ENCODE measurements at regions not wholly inside any gene's neighbourhood (a gene's known extent, or its start where the extent isn't known, plus 50 kb on each side); places are given as distances from the start of the nearest gene placed in this dataset.
"Not testable (repeated sequence)": the region's sequence is repeated elsewhere in the genome, so short reads cannot be mapped to it uniquely, and the experiment has no call there.

- no peak for DNase-seq (ENCODE audit: low read depth in 3 of 3)
Measured at GRCh38 chr17:70924776-70925175, 755.4 kb downstream of the KCNJ2 start.

- no peak for DNase-seq (ENCODE audit: low read depth in 3 of 3)
Measured at GRCh38 chr17:70929226-70929625, 759.9 kb downstream of the KCNJ2 start.

- no peak for DNase-seq (ENCODE audit: low read depth in 3 of 3)
Measured at GRCh38 chr17:70934231-70934630, 764.9 kb downstream of the KCNJ2 start.

GRCh38 chr17:70934835-70935234 lies 765.5 kb downstream of the KCNJ2 start:
- DNase-seq (ENCODE audit: low read depth in 3 of 3) = no peak

GRCh38 chr17:70936724-70937123 lies 767.4 kb downstream of the KCNJ2 start:
- DNase-seq (ENCODE audit: low read depth in 3 of 3) = no peak

- no peak for DNase-seq (ENCODE audit: low read depth in 3 of 3)
Measured at GRCh38 chr17:70938336-70938735, 769.0 kb downstream of the KCNJ2 start.

DNA sequence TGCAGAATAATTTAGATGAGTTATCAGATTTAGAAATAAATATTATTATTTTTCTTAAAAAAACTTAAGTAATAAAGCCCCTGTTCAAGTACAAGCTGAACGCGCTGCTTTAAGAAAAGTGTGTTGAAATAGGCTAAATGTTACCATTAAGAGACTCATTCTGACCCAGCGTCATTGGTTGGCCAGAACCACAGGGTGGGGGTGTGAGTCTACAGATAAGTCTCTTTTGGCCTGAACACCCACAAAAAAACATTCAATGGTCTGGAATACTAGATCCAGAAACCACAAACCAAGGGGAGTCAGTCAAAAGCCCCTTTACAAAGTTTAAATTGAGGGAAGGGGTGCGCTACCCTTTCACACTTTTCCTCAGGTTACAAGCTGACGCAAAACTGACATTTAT lies 776.1 kb downstream of the KCNJ2 start:
- DNase-seq (ENCODE audit: low read depth in 3 of 3) = no peak

DNA sequence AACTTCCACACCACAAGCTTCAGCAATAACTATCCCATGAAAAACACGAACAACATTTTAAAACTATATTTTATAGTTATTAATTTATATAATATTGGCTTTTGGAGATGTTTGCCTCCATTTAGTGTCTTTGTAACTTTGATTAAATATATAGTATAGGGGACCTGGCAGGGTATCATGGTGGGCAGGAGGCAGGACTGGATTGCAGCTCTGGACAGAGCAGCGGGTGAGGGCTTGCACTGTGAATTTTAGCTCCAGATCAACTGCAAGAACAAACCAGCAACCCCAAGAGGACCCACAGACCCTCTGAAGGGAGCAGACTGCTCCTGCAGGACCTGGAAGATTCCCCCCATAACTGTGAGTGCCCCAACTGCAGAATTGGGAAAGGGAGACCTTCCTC lies 777.9 kb downstream of the KCNJ2 start:
- DNase-seq (ENCODE audit: low read depth in 3 of 3) = no peak

DNA sequence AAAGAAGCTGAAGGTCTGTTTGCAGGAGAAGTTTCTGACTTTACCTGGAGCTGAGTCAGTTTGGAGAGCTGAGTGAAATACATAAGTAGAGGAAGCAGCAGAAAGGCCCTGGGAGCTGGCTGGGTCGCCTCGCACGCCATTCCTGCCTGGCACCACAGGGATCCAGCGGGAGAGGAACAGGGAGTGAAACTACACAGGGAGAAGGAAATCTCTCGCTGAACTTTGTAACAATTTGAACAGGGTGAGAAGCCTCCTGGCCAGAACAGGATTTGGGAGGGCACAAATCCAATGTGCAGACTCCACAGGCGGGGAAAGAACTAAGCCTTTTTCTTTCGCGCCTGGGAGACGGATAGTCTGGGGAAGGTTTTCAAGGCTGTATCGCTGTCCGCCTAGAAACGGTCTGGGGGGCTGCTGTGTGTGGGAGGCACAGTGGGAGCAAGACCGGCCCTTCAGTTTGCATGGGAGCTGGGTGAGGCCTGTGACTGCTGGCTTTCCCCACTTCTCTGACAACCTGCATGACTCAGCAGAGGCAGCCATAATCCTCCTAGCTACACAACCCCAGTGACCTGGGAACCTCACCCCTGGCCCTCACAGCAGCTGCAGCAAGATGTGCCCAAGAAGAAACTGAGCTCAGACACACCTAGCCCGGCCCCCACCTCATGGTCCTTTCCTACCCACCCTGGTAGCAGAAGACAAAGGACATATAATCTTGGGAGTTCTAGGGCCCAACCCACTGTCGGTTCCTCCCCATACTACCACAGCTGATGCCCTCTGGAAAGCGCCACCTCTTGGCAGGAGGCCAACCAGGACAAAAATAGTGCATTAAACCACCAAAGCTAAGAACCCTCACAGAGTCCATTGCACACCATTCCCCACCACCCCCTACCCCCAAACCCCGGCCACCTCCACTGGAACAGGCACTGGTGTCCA lies 778.6 kb downstream of the KCNJ2 start:
- DNase-seq (ENCODE audit: low read depth in 3 of 3) = no peak

- DNase-seq (ENCODE audit: low read depth in 3 of 3) = not testable (repeated sequence)
Measured at GRCh38 chr17:70953140-70953539, 783.8 kb downstream of the KCNJ2 start.

GRCh38 chr17:70955441-70955840 lies 786.1 kb downstream of the KCNJ2 start:
- DNase-seq (ENCODE audit: low read depth in 3 of 3) = no peak

DNA sequence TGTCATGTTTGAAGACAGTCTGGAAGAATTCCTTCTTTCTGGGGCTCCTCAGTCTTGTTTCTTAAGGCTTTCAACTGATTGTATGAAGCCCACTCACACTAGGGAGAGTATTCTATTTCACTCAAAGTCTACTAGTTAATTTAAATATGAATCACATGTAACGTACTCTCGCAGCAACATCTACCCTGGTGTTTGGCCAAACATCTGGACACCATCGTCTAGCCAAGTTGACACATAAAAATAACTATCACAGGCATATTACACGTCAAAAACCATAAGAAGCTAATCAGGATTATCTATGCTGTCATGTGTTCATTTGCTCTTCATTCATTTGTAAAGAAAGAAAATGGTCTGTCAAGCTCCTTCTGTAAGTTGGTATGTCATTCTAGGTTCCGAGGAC lies 787.4 kb downstream of the KCNJ2 start:
- DNase-seq (ENCODE audit: low read depth in 3 of 3) = no peak

- DNase-seq (ENCODE audit: low read depth in 3 of 3) = no peak
Measured at GRCh38 chr17:70961341-70961740, 792.0 kb downstream of the KCNJ2 start.

DNA sequence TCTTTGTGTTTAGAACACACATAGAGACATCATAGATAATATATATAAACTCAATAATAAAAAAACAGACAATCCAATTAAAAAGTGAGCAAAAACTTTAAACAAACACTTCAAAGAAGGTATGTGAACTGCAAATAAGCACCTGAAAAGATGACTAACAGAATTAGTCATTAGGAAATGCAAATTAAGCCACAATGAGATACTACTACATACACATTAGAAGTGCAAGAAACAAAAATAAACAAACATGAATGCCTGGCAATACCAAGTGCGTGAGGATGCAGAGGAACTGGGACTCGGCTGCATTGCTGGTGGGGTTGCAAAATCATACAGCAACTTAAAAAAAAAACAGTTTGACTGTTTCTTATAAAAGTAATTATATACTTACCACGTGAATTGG lies 799.0 kb downstream of the KCNJ2 start:
- DNase-seq (ENCODE audit: low read depth in 3 of 3) = no peak

DNA sequence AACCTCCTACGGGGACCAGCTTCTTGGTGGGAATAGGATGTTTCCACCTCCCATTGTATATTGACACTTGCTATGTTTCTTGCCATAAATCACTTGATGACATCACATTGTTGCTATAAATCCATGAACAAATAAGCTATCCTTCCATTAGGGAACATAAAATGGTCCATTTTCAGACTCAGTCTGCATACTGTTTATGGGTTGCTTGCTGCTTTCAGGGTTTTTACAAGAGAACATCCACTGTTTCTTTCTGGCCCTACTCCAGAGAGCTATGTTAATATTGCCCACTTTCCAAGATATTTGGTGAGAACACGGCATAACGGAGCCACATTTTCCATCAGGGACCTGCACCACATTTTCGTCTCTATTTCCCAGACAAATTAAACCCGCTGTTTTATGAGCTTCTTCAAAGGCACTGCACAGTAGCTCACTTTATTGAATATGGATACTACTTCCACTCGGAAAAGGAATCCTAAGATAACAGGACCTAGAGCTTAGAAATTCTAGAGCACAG lies 800.2 kb downstream of the KCNJ2 start:
- no peak for DNase-seq (ENCODE audit: low read depth in 3 of 3)

DNA sequence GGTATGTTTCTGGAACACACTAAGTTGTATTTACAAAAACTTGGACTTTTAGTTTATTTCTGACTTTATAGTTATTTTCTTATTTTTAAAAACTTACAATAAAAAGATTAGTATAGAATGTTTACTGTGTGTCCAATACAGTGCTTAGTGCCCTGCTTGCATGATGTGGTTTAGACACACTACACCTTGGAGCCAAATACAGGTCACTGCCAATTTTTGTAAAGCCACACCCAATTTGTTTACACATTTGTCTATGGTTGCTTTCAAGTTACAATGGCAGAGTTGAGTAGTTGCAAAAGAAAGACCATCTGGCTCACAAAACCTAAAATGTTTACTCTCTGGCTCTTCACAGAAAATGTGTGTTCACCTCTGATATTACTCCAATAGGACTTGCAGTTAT lies 807.1 kb downstream of the KCNJ2 start:
- DNase-seq (ENCODE audit: low read depth in 3 of 3) = no peak

DNA sequence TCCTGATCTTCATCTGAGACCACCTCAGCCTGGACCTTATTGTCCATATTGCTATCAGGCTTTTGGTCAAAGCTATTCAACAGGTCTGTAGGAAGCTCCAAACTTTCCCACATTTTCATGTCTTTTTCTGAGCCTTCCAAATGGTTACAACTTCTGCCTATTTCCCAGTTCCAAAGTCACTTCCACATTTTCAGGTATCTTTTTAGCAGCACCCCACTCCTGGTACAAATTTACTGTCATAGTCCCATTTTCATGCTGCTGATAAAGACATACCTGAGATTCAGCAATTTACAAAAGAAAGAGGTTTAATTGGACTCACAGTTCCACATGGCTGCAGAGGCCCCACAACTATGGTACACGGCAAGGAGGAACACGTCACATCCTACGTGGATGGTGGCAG lies 815.5 kb downstream of the KCNJ2 start:
- no peak for DNase-seq (ENCODE audit: low read depth in 3 of 3)

- DNase-seq (ENCODE audit: low read depth in 3 of 3) = no peak
Measured at GRCh38 chr17:70987867-70988340, 818.6 kb downstream of the KCNJ2 start.

DNA sequence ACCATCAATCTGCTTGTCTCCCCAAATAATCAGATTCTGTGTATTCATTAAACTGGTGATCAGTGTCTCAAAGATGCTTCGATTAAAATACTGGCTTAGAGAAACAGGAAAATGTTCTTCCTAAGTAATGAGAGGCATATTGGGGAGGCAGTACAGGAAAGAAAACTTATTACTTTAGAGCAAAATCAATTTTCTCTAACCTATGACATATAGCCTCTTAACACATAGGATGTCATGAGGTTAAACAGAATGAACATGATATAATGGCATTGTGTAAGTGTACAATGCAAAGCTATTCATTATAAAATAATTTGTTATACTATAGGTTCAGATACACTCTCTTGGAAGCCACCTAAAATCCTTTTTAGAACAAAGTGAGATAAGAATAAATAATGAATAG lies 819.3 kb downstream of the KCNJ2 start:
- DNase-seq (ENCODE audit: low read depth in 3 of 3) = no peak

GRCh38 chr17:70989280-70989679 lies 819.9 kb downstream of the KCNJ2 start:
- DNase-seq (ENCODE audit: low read depth in 3 of 3) = no peak

DNA sequence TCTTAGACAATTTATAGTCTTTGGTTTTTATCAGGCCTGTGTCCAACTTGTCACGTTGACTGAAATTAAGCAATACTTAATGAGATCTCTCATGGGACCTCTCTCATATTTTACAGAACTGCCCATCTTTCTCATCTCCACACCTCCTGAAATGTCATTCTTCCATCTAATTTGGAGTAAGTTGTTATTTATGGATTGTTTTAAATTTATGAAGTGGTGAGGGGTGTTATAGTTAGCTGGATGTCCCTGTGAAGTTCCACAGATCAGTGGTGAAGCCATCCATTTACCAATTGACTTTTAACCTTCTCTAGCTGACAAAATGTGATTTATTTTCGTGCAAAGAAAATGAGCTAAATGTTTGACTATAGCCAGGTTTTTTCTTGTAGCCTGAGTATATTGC lies 824.9 kb downstream of the KCNJ2 start:
- no peak for DNase-seq (ENCODE audit: low read depth in 3 of 3)

DNA sequence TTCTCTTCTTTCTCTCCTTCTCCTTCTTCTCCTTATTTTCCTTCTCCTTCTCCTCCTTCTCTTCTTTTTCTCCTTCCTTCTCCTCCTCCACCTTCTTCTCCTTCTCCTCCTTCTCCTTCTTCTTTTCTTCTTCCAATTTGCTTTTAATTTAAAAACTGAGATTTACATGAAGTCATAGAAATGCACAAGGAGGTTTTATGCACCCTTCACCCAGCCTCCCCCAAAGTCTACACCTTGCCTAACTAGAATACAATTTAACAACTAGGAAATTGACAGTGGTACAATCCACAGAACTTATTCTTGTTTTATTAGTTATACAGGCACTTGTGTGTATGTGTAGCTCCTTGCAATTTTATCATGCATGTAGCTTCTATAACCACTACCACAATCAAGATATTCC lies 826.7 kb downstream of the KCNJ2 start:
- no peak for DNase-seq (ENCODE audit: low read depth in 3 of 3)

- no peak for DNase-seq (ENCODE audit: low read depth in 3 of 3)
Measured at GRCh38 chr17:71003736-71004135, 834.4 kb downstream of the KCNJ2 start.
